ENCODE measurements at regions not wholly inside any gene's neighbourhood (a gene's known extent, or its start where the extent isn't known, plus 50 kb on each side); places are given as distances from the start of the nearest gene placed in this dataset.

DNA sequence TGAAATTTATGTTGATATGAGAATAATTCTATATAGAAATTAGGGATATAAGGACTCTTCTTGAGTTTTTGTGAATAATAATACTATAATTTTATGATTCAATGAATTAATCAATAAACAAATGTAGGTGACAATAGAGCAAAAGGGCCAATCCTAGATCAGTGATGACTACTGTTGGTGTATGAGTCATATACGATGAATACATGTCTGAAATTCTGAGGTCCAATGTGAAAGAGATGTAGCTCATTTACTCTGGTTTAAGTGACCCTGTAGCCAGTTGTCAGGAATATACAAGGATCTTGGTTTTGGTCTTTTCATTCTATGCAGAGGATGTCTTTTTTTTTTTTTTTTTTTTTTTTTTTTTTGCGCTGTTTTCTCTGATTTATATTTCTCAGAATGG lies 72.1 kb upstream of the RTL1 start:
- H3K9me2 ChIP-seq (ENCODE audit: insufficient read depth) = no peaks in the 10 kb centered on the region
- H3K4me2 ChIP-seq = no peak overlapping the region
- H3K4me1 ChIP-seq (ENCODE audit: insufficient read depth) = no peaks in the 10 kb centered on the region
- DNase-seq (ENCODE audit: low spot score) (no peak), ATAC-seq (no peak)
- H4K20me1 ChIP-seq (replicated peaks; ENCODE audit: insufficient read depth) = no peaks in the 10 kb centered on the region; the same call in 1 of the 2 replicates
- no peaks in the 10 kb centered on the region for H3F3A ChIP-seq (replicated peaks; ENCODE audit: low read depth)
- no peaks in the 10 kb centered on the region for H3K9me3 Mint-ChIP-seq
- no peak overlapping the region for H3K4me3 ChIP-seq
- H3K27ac Mint-ChIP-seq = no peak overlapping the region
- H3K36me3 ChIP-seq (ENCODE audit: insufficient read depth) = no peaks in the 10 kb centered on the region
- H3K27me3 ChIP-seq (ENCODE audit: insufficient read depth) = no peaks in the 10 kb centered on the region
- TF ChIP-seq, protein P1, sequence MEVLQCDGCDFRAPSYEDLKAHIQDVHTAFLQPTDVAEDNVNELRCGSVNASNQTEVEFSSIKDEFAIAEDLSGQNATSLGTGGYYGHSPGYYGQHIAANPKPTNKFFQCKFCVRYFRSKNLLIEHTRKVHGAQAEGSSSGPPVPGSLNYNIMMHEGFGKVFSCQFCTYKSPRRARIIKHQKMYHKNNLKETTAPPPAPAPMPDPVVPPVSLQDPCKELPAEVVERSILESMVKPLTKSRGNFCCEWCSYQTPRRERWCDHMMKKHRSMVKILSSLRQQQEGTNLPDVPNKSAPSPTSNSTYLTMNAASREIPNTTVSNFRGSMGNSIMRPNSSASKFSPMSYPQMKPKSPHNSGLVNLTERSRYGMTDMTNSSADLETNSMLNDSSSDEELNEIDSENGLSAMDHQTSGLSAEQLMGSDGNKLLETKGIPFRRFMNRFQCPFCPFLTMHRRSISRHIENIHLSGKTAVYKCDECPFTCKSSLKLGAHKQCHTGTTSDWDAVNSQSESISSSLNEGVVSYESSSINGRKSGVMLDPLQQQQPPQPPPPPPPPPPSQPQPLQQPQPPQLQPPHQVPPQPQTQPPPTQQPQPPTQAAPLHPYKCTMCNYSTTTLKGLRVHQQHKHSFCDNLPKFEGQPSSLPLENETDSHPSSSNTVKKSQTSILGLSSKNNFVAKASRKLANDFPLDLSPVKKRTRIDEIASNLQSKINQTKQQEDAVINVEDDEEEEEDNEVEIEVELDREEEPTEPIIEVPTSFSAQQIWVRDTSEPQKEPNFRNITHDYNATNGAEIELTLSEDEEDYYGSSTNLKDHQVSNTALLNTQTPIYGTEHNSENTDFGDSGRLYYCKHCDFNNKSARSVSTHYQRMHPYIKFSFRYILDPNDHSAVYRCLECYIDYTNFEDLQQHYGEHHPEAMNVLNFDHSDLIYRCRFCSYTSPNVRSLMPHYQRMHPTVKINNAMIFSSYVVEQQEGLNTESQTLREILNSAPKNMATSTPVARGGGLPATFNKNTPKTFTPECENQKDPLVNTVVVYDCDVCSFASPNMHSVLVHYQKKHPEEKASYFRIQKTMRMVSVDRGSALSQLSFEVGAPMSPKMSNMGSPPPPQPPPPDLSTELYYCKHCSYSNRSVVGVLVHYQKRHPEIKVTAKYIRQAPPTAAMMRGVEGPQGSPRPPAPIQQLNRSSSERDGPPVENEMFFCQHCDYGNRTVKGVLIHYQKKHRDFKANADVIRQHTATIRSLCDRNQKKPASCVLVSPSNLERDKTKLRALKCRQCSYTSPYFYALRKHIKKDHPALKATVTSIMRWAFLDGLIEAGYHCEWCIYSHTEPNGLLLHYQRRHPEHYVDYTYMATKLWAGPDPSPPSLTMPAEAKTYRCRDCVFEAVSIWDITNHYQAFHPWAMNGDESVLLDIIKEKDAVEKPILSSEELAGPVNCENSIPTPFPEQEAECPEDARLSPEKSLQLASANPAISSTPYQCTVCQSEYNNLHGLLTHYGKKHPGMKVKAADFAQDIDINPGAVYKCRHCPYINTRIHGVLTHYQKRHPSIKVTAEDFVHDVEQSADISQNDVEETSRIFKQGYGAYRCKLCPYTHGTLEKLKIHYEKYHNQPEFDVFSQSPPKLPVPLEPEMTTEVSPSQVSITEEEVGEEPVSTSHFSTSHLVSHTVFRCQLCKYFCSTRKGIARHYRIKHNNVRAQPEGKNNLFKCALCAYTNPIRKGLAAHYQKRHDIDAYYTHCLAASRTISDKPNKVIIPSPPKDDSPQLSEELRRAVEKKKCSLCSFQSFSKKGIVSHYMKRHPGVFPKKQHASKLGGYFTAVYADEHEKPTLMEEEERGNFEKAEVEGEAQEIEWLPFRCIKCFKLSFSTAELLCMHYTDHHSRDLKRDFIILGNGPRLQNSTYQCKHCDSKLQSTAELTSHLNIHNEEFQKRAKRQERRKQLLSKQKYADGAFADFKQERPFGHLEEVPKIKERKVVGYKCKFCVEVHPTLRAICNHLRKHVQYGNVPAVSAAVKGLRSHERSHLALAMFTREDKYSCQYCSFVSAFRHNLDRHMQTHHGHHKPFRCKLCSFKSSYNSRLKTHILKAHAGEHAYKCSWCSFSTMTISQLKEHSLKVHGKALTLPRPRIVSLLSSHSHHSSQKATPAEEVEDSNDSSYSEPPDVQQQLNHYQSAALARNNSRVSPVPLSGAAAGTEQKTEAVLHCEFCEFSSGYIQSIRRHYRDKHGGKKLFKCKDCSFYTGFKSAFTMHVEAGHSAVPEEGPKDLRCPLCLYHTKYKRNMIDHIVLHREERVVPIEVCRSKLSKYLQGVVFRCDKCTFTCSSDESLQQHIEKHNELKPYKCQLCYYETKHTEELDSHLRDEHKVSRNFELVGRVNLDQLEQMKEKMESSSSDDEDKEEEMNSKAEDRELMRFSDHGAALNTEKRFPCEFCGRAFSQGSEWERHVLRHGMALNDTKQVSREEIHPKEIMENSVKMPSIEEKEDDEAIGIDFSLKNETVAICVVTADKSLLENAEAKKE (CRISPR knock-in tag; IDR thresholded peaks at IDR 0.05) = no peak
- TF ChIP-seq, protein P2, sequence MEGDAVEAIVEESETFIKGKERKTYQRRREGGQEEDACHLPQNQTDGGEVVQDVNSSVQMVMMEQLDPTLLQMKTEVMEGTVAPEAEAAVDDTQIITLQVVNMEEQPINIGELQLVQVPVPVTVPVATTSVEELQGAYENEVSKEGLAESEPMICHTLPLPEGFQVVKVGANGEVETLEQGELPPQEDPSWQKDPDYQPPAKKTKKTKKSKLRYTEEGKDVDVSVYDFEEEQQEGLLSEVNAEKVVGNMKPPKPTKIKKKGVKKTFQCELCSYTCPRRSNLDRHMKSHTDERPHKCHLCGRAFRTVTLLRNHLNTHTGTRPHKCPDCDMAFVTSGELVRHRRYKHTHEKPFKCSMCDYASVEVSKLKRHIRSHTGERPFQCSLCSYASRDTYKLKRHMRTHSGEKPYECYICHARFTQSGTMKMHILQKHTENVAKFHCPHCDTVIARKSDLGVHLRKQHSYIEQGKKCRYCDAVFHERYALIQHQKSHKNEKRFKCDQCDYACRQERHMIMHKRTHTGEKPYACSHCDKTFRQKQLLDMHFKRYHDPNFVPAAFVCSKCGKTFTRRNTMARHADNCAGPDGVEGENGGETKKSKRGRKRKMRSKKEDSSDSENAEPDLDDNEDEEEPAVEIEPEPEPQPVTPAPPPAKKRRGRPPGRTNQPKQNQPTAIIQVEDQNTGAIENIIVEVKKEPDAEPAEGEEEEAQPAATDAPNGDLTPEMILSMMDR (conservative IDR thresholded peaks at IDR 0.05; ENCODE audit: low read depth in 2 of 2) = no peak
- TF ChIP-seq ZNF114 (CRISPR knock-in tag; IDR thresholded peaks at IDR 0.05) = no peak
- TF ChIP-seq, protein P3, sequence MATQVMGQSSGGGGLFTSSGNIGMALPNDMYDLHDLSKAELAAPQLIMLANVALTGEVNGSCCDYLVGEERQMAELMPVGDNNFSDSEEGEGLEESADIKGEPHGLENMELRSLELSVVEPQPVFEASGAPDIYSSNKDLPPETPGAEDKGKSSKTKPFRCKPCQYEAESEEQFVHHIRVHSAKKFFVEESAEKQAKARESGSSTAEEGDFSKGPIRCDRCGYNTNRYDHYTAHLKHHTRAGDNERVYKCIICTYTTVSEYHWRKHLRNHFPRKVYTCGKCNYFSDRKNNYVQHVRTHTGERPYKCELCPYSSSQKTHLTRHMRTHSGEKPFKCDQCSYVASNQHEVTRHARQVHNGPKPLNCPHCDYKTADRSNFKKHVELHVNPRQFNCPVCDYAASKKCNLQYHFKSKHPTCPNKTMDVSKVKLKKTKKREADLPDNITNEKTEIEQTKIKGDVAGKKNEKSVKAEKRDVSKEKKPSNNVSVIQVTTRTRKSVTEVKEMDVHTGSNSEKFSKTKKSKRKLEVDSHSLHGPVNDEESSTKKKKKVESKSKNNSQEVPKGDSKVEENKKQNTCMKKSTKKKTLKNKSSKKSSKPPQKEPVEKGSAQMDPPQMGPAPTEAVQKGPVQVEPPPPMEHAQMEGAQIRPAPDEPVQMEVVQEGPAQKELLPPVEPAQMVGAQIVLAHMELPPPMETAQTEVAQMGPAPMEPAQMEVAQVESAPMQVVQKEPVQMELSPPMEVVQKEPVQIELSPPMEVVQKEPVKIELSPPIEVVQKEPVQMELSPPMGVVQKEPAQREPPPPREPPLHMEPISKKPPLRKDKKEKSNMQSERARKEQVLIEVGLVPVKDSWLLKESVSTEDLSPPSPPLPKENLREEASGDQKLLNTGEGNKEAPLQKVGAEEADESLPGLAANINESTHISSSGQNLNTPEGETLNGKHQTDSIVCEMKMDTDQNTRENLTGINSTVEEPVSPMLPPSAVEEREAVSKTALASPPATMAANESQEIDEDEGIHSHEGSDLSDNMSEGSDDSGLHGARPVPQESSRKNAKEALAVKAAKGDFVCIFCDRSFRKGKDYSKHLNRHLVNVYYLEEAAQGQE (IDR thresholded peaks at IDR 0.05; ENCODE audit: unreplicated experiment) = no peak
- no peak for TF ChIP-seq EZH2phosphoT487 (IDR thresholded peaks at IDR 0.05; ENCODE audit: unreplicated experiment)
- TF ChIP-seq ZNF331 (CRISPR knock-in tag; IDR thresholded peaks at IDR 0.05; ENCODE audit: low read depth) = no peak
- TF ChIP-seq, protein P4, sequence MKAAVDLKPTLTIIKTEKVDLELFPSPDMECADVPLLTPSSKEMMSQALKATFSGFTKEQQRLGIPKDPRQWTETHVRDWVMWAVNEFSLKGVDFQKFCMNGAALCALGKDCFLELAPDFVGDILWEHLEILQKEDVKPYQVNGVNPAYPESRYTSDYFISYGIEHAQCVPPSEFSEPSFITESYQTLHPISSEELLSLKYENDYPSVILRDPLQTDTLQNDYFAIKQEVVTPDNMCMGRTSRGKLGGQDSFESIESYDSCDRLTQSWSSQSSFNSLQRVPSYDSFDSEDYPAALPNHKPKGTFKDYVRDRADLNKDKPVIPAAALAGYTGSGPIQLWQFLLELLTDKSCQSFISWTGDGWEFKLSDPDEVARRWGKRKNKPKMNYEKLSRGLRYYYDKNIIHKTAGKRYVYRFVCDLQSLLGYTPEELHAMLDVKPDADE (IDR thresholded peaks at IDR 0.05) = no peak
- TF ChIP-seq STAT1 (IDR thresholded peaks at IDR 0.05; ENCODE audit: unreplicated experiment) = no peak
- H3K79me2 ChIP-seq (replicated peaks; ENCODE audit: insufficient read depth) = no peaks in the 10 kb centered on the region
- H3K27ac ChIP-seq (ENCODE audit: low read depth) = no peak overlapping the region
- H2AFZ ChIP-seq = no peak overlapping the region
- no peak overlapping the region for H3K4me3 Mint-ChIP-seq
- H3K4me1 Mint-ChIP-seq = no peaks in the 10 kb centered on the region
- H3K36me3 Mint-ChIP-seq (ENCODE audit: low read depth) = no peaks in the 10 kb centered on the region
- no peaks in the 10 kb centered on the region for H3K27me3 Mint-ChIP-seq (ENCODE audit: insufficient read depth, low read depth, poor library complexity)
